Psoas muscle (tissue), 7 donors: ENCODE measurements at regions not wholly inside any gene's neighbourhood (a gene's known extent, or its start where the extent isn't known, plus 50 kb on each side); places are given as distances from the start of the nearest gene placed in this dataset.
"Not testable (repeated sequence)": the region's sequence is repeated elsewhere in the genome, so short reads cannot be mapped to it uniquely, and the experiment has no call there.

Source experiments
- ATAC-seq, 4 donors: fragments of 200-7000 bp; cut with Tn5 transposase; one replicate each; pipeline ENCODE4 v1.9.1; 2020; ENCODE audit warnings: moderate library complexity in 3 of 4, mild to moderate bottlenecking in 2 of 4
- DNase-seq, 2 donors: peaks; one replicate each; pipeline ENCODE4 v3.0.0-alpha.2; 2020
- H3K27ac ChIP-seq: fragments of 200-600 bp; one replicate; pipeline ENCODE4 v1.8.0; 2022
- H3K27me3 ChIP-seq, 3 donors: fragments of 200-600 bp in 1 of 3; one replicate each; pipeline versions ENCODE4 v1.6.1 to v1.8.0; 2013 to 2022; ENCODE audit warnings: low read length in 2 of 3, mild to moderate bottlenecking in 2 of 3, moderate library complexity in 1 of 3; ENCODE audit not compliant: insufficient read depth in 3 of 3
- H3K36me3 ChIP-seq, 2 donors: fragments of 200-600 bp in 1 of 2; one replicate each; pipeline versions ENCODE4 v1.6.1 to v1.8.0; 2013 to 2022; ENCODE audit warnings: low read depth in 1 of 2, mild to moderate bottlenecking in 1 of 2, moderate library complexity in 1 of 2; ENCODE audit not compliant: insufficient read depth in 1 of 2
- H3K4me1 ChIP-seq: fragments of 200-600 bp; one replicate; pipeline ENCODE4 v1.8.0; 2022
- H3K4me3 ChIP-seq: fragments of 200-600 bp; one replicate; pipeline ENCODE4 v1.8.0; 2022; ENCODE audit warnings: mild to moderate bottlenecking
- H3K9me3 ChIP-seq: fragments of 200-600 bp; one replicate; pipeline ENCODE4 v1.8.0; 2022
- whole genome bisulfite sequencing, 3 donors: extraction: QIAGEN DNeasy Blood & Tissue Kit; methylation state at CpG; one replicate each; pipeline versions ENCODE4 v1.1.6 to v1.1.7; 2013; 5-methylcytosine and 5-hydroxymethylcytosine counted together
- intact Hi-C, 2 donors: fragments of 100-400 bp; cut with DNase I; formaldehyde crosslinking; loops; one replicate each; pipeline versions ENCODE4 v1.11.0 to v1.14.2; 2022
- TF ChIP-seq, protein P1 (sequence below): fragments of 200-600 bp; IDR thresholded peaks from one replicate; pipeline ENCODE4 v1.8.0; 2022; ENCODE audit warnings: antibody characterized with exemption
- donor health status: healthy with polysubstance abuse.
- donor health status: DM: no; HTN: no; CAD: no; lungs with moderate emphysema.
- donor health status: Bipolar disorder and iron deficiency.
- donor health status: healthy.
- donor health status: DM: yes; HTN: yes; CAD: no.
- donor health status: DM: no; HTN: no; CAD: no.
- donor health status: DM: yes; HTN: yes; CAD: no.

GRCh38 chr7:140260352-140261104 is 83.7 kb upstream of the KDM7A start:
- H3K9me3 ChIP-seq: no peaks in the 10 kb centered on the region
- 32 to 43% (median 33%) methylated on average over 10 of the region's 10 CpGs for WGBS, 3 donors
- no peaks in the 10 kb centered on the region for H3K36me3 ChIP-seq
- peaks cover 0 to 3% (median 0%) of the 10 kb centered on the region in 3 donors for H3K27me3 ChIP-seq
- TF ChIP-seq, protein P1, sequence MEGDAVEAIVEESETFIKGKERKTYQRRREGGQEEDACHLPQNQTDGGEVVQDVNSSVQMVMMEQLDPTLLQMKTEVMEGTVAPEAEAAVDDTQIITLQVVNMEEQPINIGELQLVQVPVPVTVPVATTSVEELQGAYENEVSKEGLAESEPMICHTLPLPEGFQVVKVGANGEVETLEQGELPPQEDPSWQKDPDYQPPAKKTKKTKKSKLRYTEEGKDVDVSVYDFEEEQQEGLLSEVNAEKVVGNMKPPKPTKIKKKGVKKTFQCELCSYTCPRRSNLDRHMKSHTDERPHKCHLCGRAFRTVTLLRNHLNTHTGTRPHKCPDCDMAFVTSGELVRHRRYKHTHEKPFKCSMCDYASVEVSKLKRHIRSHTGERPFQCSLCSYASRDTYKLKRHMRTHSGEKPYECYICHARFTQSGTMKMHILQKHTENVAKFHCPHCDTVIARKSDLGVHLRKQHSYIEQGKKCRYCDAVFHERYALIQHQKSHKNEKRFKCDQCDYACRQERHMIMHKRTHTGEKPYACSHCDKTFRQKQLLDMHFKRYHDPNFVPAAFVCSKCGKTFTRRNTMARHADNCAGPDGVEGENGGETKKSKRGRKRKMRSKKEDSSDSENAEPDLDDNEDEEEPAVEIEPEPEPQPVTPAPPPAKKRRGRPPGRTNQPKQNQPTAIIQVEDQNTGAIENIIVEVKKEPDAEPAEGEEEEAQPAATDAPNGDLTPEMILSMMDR: no peak
- ATAC-seq (no peak), DNase-seq (no peak)
- H3K4me1 ChIP-seq: no peaks in the 10 kb centered on the region
- intact Hi-C loops: no loop called here
- peak overlapping the region; percentile 32 for H3K4me3 ChIP-seq
- H3K27ac ChIP-seq: no peak overlapping the region

- H3K27me3 ChIP-seq, H3K9me3 ChIP-seq, H3K4me3 ChIP-seq, ATAC-seq, H3K36me3 ChIP-seq, H3K4me1 ChIP-seq, intact Hi-C loops, DNase-seq, H3K27ac ChIP-seq: not testable (repeated sequence)
- 77 to 81% (median 79%) methylated on average over 3 of the region's 3 CpGs for WGBS, 3 donors
These were observed 80.5 kb upstream of the KDM7A start for GRCh38 chr7:140257278-140257677.

- H3K27me3 ChIP-seq, H3K36me3 ChIP-seq, H3K4me1 ChIP-seq, H3K4me3 ChIP-seq, H3K9me3 ChIP-seq, ATAC-seq, DNase-seq, H3K27ac ChIP-seq, intact Hi-C loops: not testable (repeated sequence)
- WGBS, 3 donors: 91 to 93% (median 91%) methylated on average over 9 of the region's 9 CpGs
These were observed 78.2 kb upstream of the KDM7A start for GRCh38 chr7:140254976-140255375.

- Histone ChIP-seq H3K4me1 (no peaks in the 10 kb centered on the region), H3K27ac (no peak overlapping the region), H3K4me3 (no peak overlapping the region), H3K36me3 (no peaks in the 10 kb centered on the region), H3K27me3 (no peaks in the 10 kb centered on the region), H3K9me3 (no peaks in the 10 kb centered on the region)
- ATAC-seq: no peak
- TF ChIP-seq, protein P1: no peak
- no peak for DNase-seq
- 83 to 86% (median 86%) methylated on average over 3 of the region's 3 CpGs for WGBS, 3 donors
- intact Hi-C loops: no loop called here
These were observed 72.4 kb upstream of the KDM7A start for GRCh38 chr7:140249036-140249806.

DNA sequence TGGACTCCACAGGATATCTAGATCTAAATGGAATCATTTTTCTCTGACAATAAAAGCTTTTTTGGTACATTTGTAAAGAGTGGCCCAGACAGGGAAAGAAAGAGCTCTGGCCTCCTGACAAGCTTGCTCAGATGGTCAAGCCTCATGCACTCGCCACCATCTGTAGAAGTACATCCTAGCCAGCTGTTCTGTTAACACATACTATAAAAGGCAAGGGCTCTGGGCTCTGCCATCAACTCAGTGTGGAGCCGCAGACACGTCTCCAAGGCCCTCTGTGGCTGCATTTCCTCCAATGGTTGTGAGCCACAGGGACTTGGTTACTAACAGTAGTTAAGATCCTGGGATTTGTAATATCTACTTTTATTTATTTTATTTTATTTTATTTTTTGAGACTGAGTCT is 70.8 kb upstream of the KDM7A start:
- 37 to 48% (median 40%) methylated on average over 3 of the region's 3 CpGs for WGBS, 3 donors
- Histone ChIP-seq H3K27ac (no peak overlapping the region), H3K4me1 (no peaks in the 10 kb centered on the region), H3K9me3 (no peaks in the 10 kb centered on the region), H3K27me3 (no peaks in the 10 kb centered on the region), H3K4me3 (no peak overlapping the region), H3K36me3 (no peaks in the 10 kb centered on the region)
- DNase-seq (no peak), ATAC-seq (no peak)
- TF ChIP-seq, protein P1: no peak
- intact Hi-C loops: no loop called here
